Liver (tissue), 8 donors: ENCODE measurements at regions not wholly inside any gene's neighbourhood (a gene's known extent, or its start where the extent isn't known, plus 50 kb on each side); places are given as distances from the start of the nearest gene placed in this dataset.

Source experiments
- DNase-seq: peaks from one replicate; pipeline ENCODE4 v3.0.0-alpha.2; 2017; ENCODE audit warnings: low spot score
- H3K27ac ChIP-seq, 2 donors: one replicate each; pipeline ENCODE4 v1.7.0; 2013; ENCODE audit warnings: inconsistent platforms in 2 of 2, low read length in 2 of 2, control low read depth in 1 of 2, low read depth in 1 of 2, mild to moderate bottlenecking in 1 of 2
- H3K27me3 ChIP-seq, 4 donors: one replicate each; pipeline versions ENCODE4 v1.6.1 to v1.7.0; 2013; ENCODE audit warnings: low read length in 3 of 4, inconsistent platforms in 1 of 4, mild to moderate bottlenecking in 1 of 4, moderate library complexity in 1 of 4; ENCODE audit not compliant: control insufficient read depth in 4 of 4, insufficient read depth in 4 of 4
- H3K36me3 ChIP-seq, 4 donors: one replicate each; pipeline versions ENCODE4 v1.6.1 to v1.7.0; 2013; ENCODE audit warnings: low read length in 3 of 4, mild to moderate bottlenecking in 3 of 4, low read depth in 1 of 4, moderate library complexity in 1 of 4; ENCODE audit not compliant: control insufficient read depth in 4 of 4, insufficient read depth in 3 of 4
- H3K4me1 ChIP-seq, 4 donors: one replicate each; pipeline versions ENCODE4 v1.6.1 to v1.7.0; 2013; ENCODE audit warnings: low read length in 3 of 4, mild to moderate bottlenecking in 3 of 4, moderate library complexity in 1 of 4; ENCODE audit not compliant: control insufficient read depth in 4 of 4, insufficient read depth in 4 of 4
- H3K4me3 ChIP-seq, 3 donors: one replicate each; pipeline versions ENCODE4 v1.6.1 to v1.7.0; 2013; ENCODE audit warnings: low read length in 3 of 3, control low read depth in 1 of 3, low read depth in 1 of 3, mild to moderate bottlenecking in 1 of 3
- H3K9ac ChIP-seq, 2 donors: one replicate each; pipeline ENCODE4 v1.7.0; 2013; ENCODE audit warnings: low read length in 2 of 2, mild to moderate bottlenecking in 2 of 2, moderate library complexity in 2 of 2, control low read depth in 1 of 2, low read depth in 1 of 2
- H3K9me3 ChIP-seq, 4 donors: one replicate each; pipeline versions ENCODE4 v1.6.1 to v1.7.0; 2013; ENCODE audit warnings: low read length in 3 of 4; ENCODE audit not compliant: control insufficient read depth in 4 of 4
- ATF3 ChIP-seq: IDR thresholded peaks from 2 replicates; pipeline ENCODE4 v1.6.1; 2016; ENCODE audit warnings: antibody characterized with exemption
- EGR1 ChIP-seq, 2 donors: IDR thresholded peaks; 2 replicates each; pipeline ENCODE4 v1.6.1; 2016 to 2018; ENCODE audit warnings: antibody characterized with exemption in 2 of 2, low read depth in 2 of 2
- FOXA1 ChIP-seq: IDR thresholded peaks from 2 replicates; pipeline ENCODE4 v1.6.1; 2016; ENCODE audit warnings: antibody characterized with exemption
- FOXA2 ChIP-seq: IDR thresholded peaks from 2 replicates; pipeline ENCODE4 v1.6.1; 2016; ENCODE audit warnings: antibody characterized with exemption
- GABPA ChIP-seq, 2 donors: IDR thresholded peaks in 1 of 2; conservative IDR thresholded peaks in 1 of 2; 2 replicates each; pipeline ENCODE4 v1.6.1; 2016; ENCODE audit warnings: antibody characterized with exemption in 2 of 2, mild to moderate bottlenecking in 1 of 2, moderate library complexity in 1 of 2
- HNF4A ChIP-seq, 2 donors: conservative IDR thresholded peaks; 2 replicates each; pipeline ENCODE4 v1.6.1; 2016; ENCODE audit warnings: antibody characterized with exemption in 2 of 2, mild to moderate bottlenecking in 2 of 2
- JUND ChIP-seq, 2 donors: IDR thresholded peaks; 2 replicates each; pipeline ENCODE4 v1.6.1; 2016; ENCODE audit warnings: antibody characterized with exemption in 2 of 2
- RAD21 ChIP-seq, 2 donors: IDR thresholded peaks; 2 replicates each; pipeline ENCODE4 v1.6.1; 2016; ENCODE audit warnings: antibody characterized with exemption in 2 of 2, mild to moderate bottlenecking in 2 of 2
- REST ChIP-seq: IDR thresholded peaks from 2 replicates; pipeline ENCODE4 v1.6.1; 2016; ENCODE audit warnings: antibody characterized with exemption, mild to moderate bottlenecking
- RXRA ChIP-seq, 2 donors: IDR thresholded peaks; 2 replicates each; pipeline ENCODE4 v1.6.1; 2017 to 2018; ENCODE audit warnings: antibody characterized with exemption in 2 of 2, mild to moderate bottlenecking in 1 of 2
- SP1 ChIP-seq: IDR thresholded peaks from 2 replicates; pipeline ENCODE4 v1.6.1; 2018; ENCODE audit warnings: antibody characterized with exemption, mild to moderate bottlenecking
- TAF1 ChIP-seq: conservative IDR thresholded peaks from 2 replicates; pipeline ENCODE4 v1.6.1; 2016; ENCODE audit warnings: antibody characterized with exemption, mild to moderate bottlenecking
- YY1 ChIP-seq: IDR thresholded peaks from 2 replicates; pipeline ENCODE4 v1.6.1; 2016; ENCODE audit warnings: antibody characterized with exemption, mild to moderate bottlenecking
- WGBS: extraction: QIAGEN DNeasy Blood & Tissue Kit; methylation state at CpG from one replicate; pipeline ENCODE4 v1.1.7; 2013; 5-methylcytosine and 5-hydroxymethylcytosine counted together
- TF ChIP-seq, protein P1 (sequence below): IDR thresholded peaks from 2 replicates; pipeline ENCODE4 v1.6.1; 2016; ENCODE audit warnings: antibody characterized with exemption
- TF ChIP-seq, protein P2 (sequence below): fragments of 150-350 bp; IDR thresholded peaks from 2 replicates; pipeline ENCODE4 v1.5.1; 2017; ENCODE audit warnings: improper control_type of control experiment, low read depth, low read length; ENCODE audit not compliant: missing input control
- TF ChIP-seq, protein P3 (sequence below): IDR thresholded peaks from 2 replicates; pipeline ENCODE4 v1.6.1; 2016; ENCODE audit warnings: antibody characterized with exemption
- donor health status: healthy.
- donor health status: healthy.
- donor health status: healthy.
- donor health status: healthy.
- donor health status: healthy.

DNA sequence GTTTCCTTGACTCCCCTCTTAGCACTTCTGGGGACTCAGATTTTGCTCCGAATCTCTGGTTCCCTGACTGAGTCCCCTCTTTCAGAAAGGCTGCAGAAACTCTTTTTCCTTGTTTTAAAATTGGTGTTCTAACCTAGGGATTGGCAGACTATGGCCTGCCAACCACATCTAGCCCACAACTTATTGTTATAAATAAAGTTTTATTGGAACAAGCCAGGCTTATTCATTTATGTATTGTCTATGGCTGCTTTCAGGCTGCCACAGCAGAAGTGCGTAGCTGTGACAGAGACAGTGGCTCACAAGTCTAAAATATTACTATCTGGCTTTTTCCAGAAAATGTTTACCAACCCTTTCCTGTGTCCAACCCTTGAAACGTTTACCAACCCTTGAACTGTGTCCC is 81.7 kb downstream of the IER5 start:
- H3K4me1 ChIP-seq = peaks cover 0 to 2% (median 0%) of the 10 kb centered on the region in 4 donors
- no peak for DNase-seq
- no peaks in the 10 kb centered on the region for H3K27me3 ChIP-seq
- no peak overlapping the region for H3K27ac ChIP-seq
- no peaks in the 10 kb centered on the region for H3K36me3 ChIP-seq
- no peak overlapping the region for H3K9ac ChIP-seq
- WGBS = 69% methylated on average over 3 of the region's 3 CpGs
- peaks cover 0 to 8% (median 4%) of the 10 kb centered on the region in 4 donors for H3K9me3 ChIP-seq
- no peak for TF ChIP-seq EGR1 (IDR thresholded peaks at IDR 0.05; ENCODE audit: low read depth in 2 of 2)
- TF ChIP-seq REST = no peak
- no peak for TF ChIP-seq SP1
- no peak for TF ChIP-seq JUND (IDR thresholded peaks at IDR 0.05)
- no peak for TF ChIP-seq RXRA (IDR thresholded peaks at IDR 0.05)
- TF ChIP-seq, protein P1, sequence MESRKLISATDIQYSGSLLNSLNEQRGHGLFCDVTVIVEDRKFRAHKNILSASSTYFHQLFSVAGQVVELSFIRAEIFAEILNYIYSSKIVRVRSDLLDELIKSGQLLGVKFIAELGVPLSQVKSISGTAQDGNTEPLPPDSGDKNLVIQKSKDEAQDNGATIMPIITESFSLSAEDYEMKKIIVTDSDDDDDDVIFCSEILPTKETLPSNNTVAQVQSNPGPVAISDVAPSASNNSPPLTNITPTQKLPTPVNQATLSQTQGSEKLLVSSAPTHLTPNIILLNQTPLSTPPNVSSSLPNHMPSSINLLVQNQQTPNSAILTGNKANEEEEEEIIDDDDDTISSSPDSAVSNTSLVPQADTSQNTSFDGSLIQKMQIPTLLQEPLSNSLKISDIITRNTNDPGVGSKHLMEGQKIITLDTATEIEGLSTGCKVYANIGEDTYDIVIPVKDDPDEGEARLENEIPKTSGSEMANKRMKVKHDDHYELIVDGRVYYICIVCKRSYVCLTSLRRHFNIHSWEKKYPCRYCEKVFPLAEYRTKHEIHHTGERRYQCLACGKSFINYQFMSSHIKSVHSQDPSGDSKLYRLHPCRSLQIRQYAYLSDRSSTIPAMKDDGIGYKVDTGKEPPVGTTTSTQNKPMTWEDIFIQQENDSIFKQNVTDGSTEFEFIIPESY = no peak
- TF ChIP-seq GABPA (IDR thresholded peaks at IDR 0.05 in 1 of 2, conservative IDR thresholded peaks at IDR 0.05 in 1 of 2) = no peak
- no peak for TF ChIP-seq ATF3
- TF ChIP-seq TAF1 = no peak
- no peak overlapping the region for H3K4me3 ChIP-seq

GRCh38 chr1:181172082-181172481 is 83.6 kb downstream of the IER5 start:
- no peak for TF ChIP-seq RXRA (IDR thresholded peaks at IDR 0.05)
- TF ChIP-seq TAF1 = no peak
- TF ChIP-seq, protein P2, sequence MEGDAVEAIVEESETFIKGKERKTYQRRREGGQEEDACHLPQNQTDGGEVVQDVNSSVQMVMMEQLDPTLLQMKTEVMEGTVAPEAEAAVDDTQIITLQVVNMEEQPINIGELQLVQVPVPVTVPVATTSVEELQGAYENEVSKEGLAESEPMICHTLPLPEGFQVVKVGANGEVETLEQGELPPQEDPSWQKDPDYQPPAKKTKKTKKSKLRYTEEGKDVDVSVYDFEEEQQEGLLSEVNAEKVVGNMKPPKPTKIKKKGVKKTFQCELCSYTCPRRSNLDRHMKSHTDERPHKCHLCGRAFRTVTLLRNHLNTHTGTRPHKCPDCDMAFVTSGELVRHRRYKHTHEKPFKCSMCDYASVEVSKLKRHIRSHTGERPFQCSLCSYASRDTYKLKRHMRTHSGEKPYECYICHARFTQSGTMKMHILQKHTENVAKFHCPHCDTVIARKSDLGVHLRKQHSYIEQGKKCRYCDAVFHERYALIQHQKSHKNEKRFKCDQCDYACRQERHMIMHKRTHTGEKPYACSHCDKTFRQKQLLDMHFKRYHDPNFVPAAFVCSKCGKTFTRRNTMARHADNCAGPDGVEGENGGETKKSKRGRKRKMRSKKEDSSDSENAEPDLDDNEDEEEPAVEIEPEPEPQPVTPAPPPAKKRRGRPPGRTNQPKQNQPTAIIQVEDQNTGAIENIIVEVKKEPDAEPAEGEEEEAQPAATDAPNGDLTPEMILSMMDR = no peak
- no peak for TF ChIP-seq HNF4A (conservative IDR thresholded peaks at IDR 0.05)
- no peak for TF ChIP-seq YY1
- TF ChIP-seq, protein P1 = no peak
- TF ChIP-seq FOXA2 = no peak
- TF ChIP-seq GABPA (IDR thresholded peaks at IDR 0.05 in 1 of 2, conservative IDR thresholded peaks at IDR 0.05 in 1 of 2) = no peak
- TF ChIP-seq ATF3 = no peak
- TF ChIP-seq, protein P3, sequence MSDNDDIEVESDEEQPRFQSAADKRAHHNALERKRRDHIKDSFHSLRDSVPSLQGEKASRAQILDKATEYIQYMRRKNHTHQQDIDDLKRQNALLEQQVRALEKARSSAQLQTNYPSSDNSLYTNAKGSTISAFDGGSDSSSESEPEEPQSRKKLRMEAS = no peak
- no peak for TF ChIP-seq FOXA1
- no peak for TF ChIP-seq JUND (IDR thresholded peaks at IDR 0.05)
- TF ChIP-seq RAD21 (IDR thresholded peaks at IDR 0.05) = no peak
- no peak for TF ChIP-seq REST
- no peaks in the 10 kb centered on the region for H3K36me3 ChIP-seq
- H3K9ac ChIP-seq = no peak overlapping the region
- H3K27ac ChIP-seq = no peak overlapping the region
- H3K9me3 ChIP-seq = peaks cover 0 to 8% (median 4%) of the 10 kb centered on the region in 4 donors
- H3K27me3 ChIP-seq = no peaks in the 10 kb centered on the region
- no peak for DNase-seq
- no peak overlapping the region for H3K4me3 ChIP-seq
- H3K4me1 ChIP-seq = no peaks in the 10 kb centered on the region
- WGBS = 78% methylated on average over 1 of the region's 1 CpG
